OCI-LY3 (cell line): ENCODE measurements at regions not wholly inside any gene's neighbourhood (a gene's known extent, or its start where the extent isn't known, plus 50 kb on each side); places are given as distances from the start of the nearest gene placed in this dataset.

Source experiments
- CTCF ChIP-seq: fragments of 200-600, 300-600 bp; sonication (generic); IDR thresholded peaks from 2 replicates; pipeline ENCODE4 v1.5.1; 2014; ENCODE audit warnings: antibody characterized with exemption, low read length, low read depth
- EZH2phosphoT487 ChIP-seq: fragments of 200-600 bp; shearing (Covaris generic); IDR thresholded peaks from 2 replicates; pipeline ENCODE4 v1.6.1; 2018; ENCODE audit warnings: antibody characterized with exemption, mixed run types, low read depth

- no peak for TF ChIP-seq CTCF
- no peak for TF ChIP-seq EZH2phosphoT487
Measured at GRCh38 chr10:131843881-131844284, 56.9 kb upstream of the PPP2R2D start.
